H1 (cell line): ENCODE measurements at regions not wholly inside any gene's neighbourhood (a gene's known extent, or its start where the extent isn't known, plus 50 kb on each side); places are given as distances from the start of the nearest gene placed in this dataset.

Experiments
- CTCF ChIA-PET: fragments of 300-600 bp; sonication (Branson Sonifier 250); formaldehyde crosslinking; loops from one replicate; lab custom pipeline; 2021; ENCODE audit not compliant: partially characterized antibody; lab: Charles Lee
- POLR2A ChIA-PET: fragments of 300-600 bp; sonication (Branson Sonifier 250); formaldehyde crosslinking; loops from one replicate; lab custom pipeline; 2021; ENCODE audit warnings: inconsistent platforms; ENCODE audit not compliant: partially characterized antibody; lab: Charles Lee
- DNase-seq, 2 experiments: peaks; one replicate each; pipeline versions ENCODE4 v3.0.0 to v3.0.0-alpha.2; 2010 to 2022; ENCODE audit warnings: low spot score in 2 of 2, low read depth in 1 of 2, mixed read lengths in 1 of 2
- FAIRE-seq: peaks from 2 replicates; lab custom pipeline; 2011; peaks lifted over from hg19 to GRCh38; lab: Jason Lieb, UNC
- H2AFZ ChIP-seq: 2 replicates; pipeline ENCODE4 v1.8.1; 2012; ENCODE audit warnings: low read length, inconsistent platforms
- H2AK5ac ChIP-seq: 2 replicates; pipeline ENCODE4 v1.6.1; 2013; ENCODE audit warnings: low read depth, low read length
- H2BK120ac ChIP-seq: replicated peaks from 2 replicates; pipeline ENCODE3; 2013; ENCODE audit warnings: low read depth, low read length, inconsistent platforms
- H2BK12ac ChIP-seq: 2 replicates; pipeline ENCODE4 v1.6.1; 2013; ENCODE audit warnings: low read depth, low read length
- H2BK15ac ChIP-seq: 2 replicates; pipeline ENCODE4 v1.6.1; 2013; ENCODE audit warnings: low read length
- H2BK20ac ChIP-seq: 2 replicates; pipeline ENCODE4 v1.6.1; 2013; ENCODE audit warnings: low read length
- H2BK5ac ChIP-seq: 2 replicates; pipeline ENCODE4 v1.6.1; 2013; ENCODE audit warnings: low read depth, low read length
- H3K14ac ChIP-seq: 2 replicates; pipeline ENCODE4 v1.6.1; 2013; ENCODE audit warnings: inconsistent platforms; ENCODE audit not compliant: insufficient read length
- H3K18ac ChIP-seq: 2 replicates; pipeline ENCODE4 v1.6.1; 2013; ENCODE audit warnings: low read length; ENCODE audit errors: extremely low read depth
- H3K23ac ChIP-seq: 2 replicates; pipeline ENCODE4 v1.6.1; 2013; ENCODE audit warnings: inconsistent platforms; ENCODE audit not compliant: insufficient read length
- H3K23me2 ChIP-seq: 2 replicates; pipeline ENCODE4 v1.6.1; 2013; ENCODE audit warnings: low read depth, low read length
- H3K27ac ChIP-seq: 2 replicates; pipeline ENCODE4 v1.6.1; 2011; ENCODE audit warnings: low read depth, low read length, inconsistent platforms
- H3K27me3 ChIP-seq, 4 experiments: replicated peaks in 1 of 4; 1 replicate in 1 of 4; 2 replicates in 3 of 4; pipeline versions ENCODE4 v1.6.1 to v1.8.1; 2011 to 2013; ENCODE audit warnings: low read length in 3 of 4, mild to moderate bottlenecking in 3 of 4, inconsistent platforms in 2 of 4, mixed read lengths in 2 of 4, moderate library complexity in 1 of 4; ENCODE audit not compliant: control insufficient read depth in 3 of 4, insufficient read depth in 3 of 4; ENCODE audit errors: extremely low read depth in 1 of 4
- H3K36me3 ChIP-seq, 4 experiments: 2 replicates each; pipeline versions ENCODE4 v1.6.1 to v1.8.1; 2011 to 2013; ENCODE audit warnings: mild to moderate bottlenecking in 4 of 4, low read length in 3 of 4, moderate library complexity in 2 of 4, control low read depth in 1 of 4, inconsistent platforms in 1 of 4; ENCODE audit not compliant: insufficient read depth in 4 of 4, control insufficient read depth in 2 of 4
- H3K4ac ChIP-seq: replicated peaks from 2 replicates; pipeline ENCODE3; 2013; ENCODE audit warnings: low read length, low read depth, mixed read lengths, inconsistent platforms; ENCODE audit not compliant: insufficient read length
- H3K4me1 ChIP-seq, 4 experiments: replicated peaks in 1 of 4; 1 replicate in 1 of 4; 2 replicates in 3 of 4; pipeline versions ENCODE4 v1.6.1 to v1.8.1; 2011 to 2013; ENCODE audit warnings: low read length in 3 of 4, inconsistent platforms in 2 of 4, mixed read lengths in 1 of 4; ENCODE audit not compliant: insufficient read depth in 4 of 4, control insufficient read depth in 3 of 4
- H3K4me2 ChIP-seq, 2 experiments: 2 replicates each; pipeline versions ENCODE4 v1.6.1 to v1.8.1; 2011 to 2013; ENCODE audit warnings: low read depth in 2 of 2, low read length in 2 of 2, control low read depth in 1 of 2, inconsistent platforms in 1 of 2, mild to moderate bottlenecking in 1 of 2; ENCODE audit not compliant: insufficient read depth in 1 of 2
- H3K4me3 ChIP-seq, 4 experiments: fragments of 200-600, 300-600 bp in 1 of 4; sonication (generic), shearing (Covaris generic), sonication (Bioruptor Twin) in 1 of 4; 2 replicates each; pipeline versions ENCODE4 v1.5.1 to v1.8.1; 2011 to 2016; ENCODE audit warnings: low read length in 4 of 4, low read depth in 3 of 4, control low read depth in 2 of 4, inconsistent platforms in 2 of 4, mild to moderate bottlenecking in 2 of 4, mixed read lengths in 1 of 4, moderate library complexity in 1 of 4; ENCODE audit not compliant: insufficient read depth in 2 of 4; ENCODE audit errors: extremely low read depth in 1 of 4
- H3K56ac ChIP-seq: replicated peaks from 2 replicates; pipeline ENCODE3; 2013; ENCODE audit warnings: low read depth, mild to moderate bottlenecking, mixed read lengths, low read length, inconsistent platforms; ENCODE audit not compliant: insufficient read length
- H3K79me1 ChIP-seq: 2 replicates; pipeline ENCODE4 v1.6.1; 2013; ENCODE audit warnings: low read depth, low read length, control low read depth
- H3K79me2 ChIP-seq, 2 experiments: 2 replicates each; pipeline versions ENCODE4 v1.6.1 to v1.8.1; 2012 to 2013; ENCODE audit warnings: low read length in 2 of 2, mild to moderate bottlenecking in 2 of 2, inconsistent platforms in 1 of 2; ENCODE audit not compliant: insufficient read depth in 2 of 2, control insufficient read depth in 1 of 2
- H3K9ac ChIP-seq, 4 experiments: replicated peaks in 1 of 4; 1 replicate in 1 of 4; 2 replicates in 3 of 4; pipeline versions ENCODE4 v1.6.1 to v1.8.1; 2011 to 2013; ENCODE audit warnings: low read depth in 3 of 4, low read length in 3 of 4, control low read depth in 2 of 4, mild to moderate bottlenecking in 2 of 4, moderate library complexity in 2 of 4, inconsistent platforms in 1 of 4; ENCODE audit errors: extremely low read depth in 1 of 4
- H3K9me3 ChIP-seq, 2 experiments: 2 replicates each; pipeline versions ENCODE4 v1.6.1 to v1.8.1; 2012 to 2013; ENCODE audit warnings: mild to moderate bottlenecking in 2 of 2, moderate library complexity in 2 of 2, control low read depth in 1 of 2, inconsistent platforms in 1 of 2, low read depth in 1 of 2, low read length in 1 of 2, mixed read lengths in 1 of 2; ENCODE audit not compliant: insufficient read depth in 2 of 2
- H4K20me1 ChIP-seq, 2 experiments: replicated peaks in 1 of 2; 2 replicates each; pipeline versions ENCODE3 to v1.8.1; 2011 to 2013; ENCODE audit warnings: inconsistent platforms in 2 of 2, low read length in 2 of 2, mild to moderate bottlenecking in 1 of 2; ENCODE audit not compliant: insufficient read depth in 2 of 2, control insufficient read depth in 1 of 2
- H4K5ac ChIP-seq: 2 replicates; pipeline ENCODE4 v1.6.1; 2013; ENCODE audit warnings: low read length, low read depth, mixed read lengths, inconsistent platforms; ENCODE audit not compliant: insufficient read length
- H4K8ac ChIP-seq: 2 replicates; pipeline ENCODE4 v1.8.0; 2013; ENCODE audit warnings: mild to moderate bottlenecking, moderate library complexity, low read length, inconsistent platforms; ENCODE audit not compliant: insufficient read depth; ENCODE audit errors: extremely low read depth
- H4K91ac ChIP-seq: replicated peaks from 2 replicates; pipeline ENCODE3; 2013; ENCODE audit warnings: low read length, mixed read lengths, inconsistent platforms; ENCODE audit not compliant: insufficient read length
- CEBPB ChIP-seq: IDR thresholded peaks from 2 replicates; pipeline ENCODE4 v1.6.1; 2012; ENCODE audit warnings: low read depth, low read length
- CTBP2 ChIP-seq: IDR thresholded peaks from 2 replicates; pipeline ENCODE4 v1.7.0; 2011; ENCODE audit warnings: borderline replicate concordance, mild to moderate bottlenecking, moderate library complexity, mixed read lengths, low read length; ENCODE audit not compliant: insufficient read depth, insufficient read length
- EZH2 ChIP-seq: fragments of 200-600 bp; sonication (generic); IDR thresholded peaks from 2 replicates; pipeline ENCODE4 v1.7.1; 2012; ENCODE audit warnings: low read depth, mild to moderate bottlenecking, moderate library complexity, low read length, inconsistent platforms; ENCODE audit not compliant: severe bottlenecking
- GABPA ChIP-seq: IDR thresholded peaks from 2 replicates; pipeline ENCODE4 v1.6.1; 2011; ENCODE audit warnings: mild to moderate bottlenecking, low read length, moderate library complexity, borderline replicate concordance; ENCODE audit not compliant: insufficient read depth
- HDAC2 ChIP-seq, 2 experiments: fragments of 300-600 bp in 1 of 2; sonication (generic) in 1 of 2; IDR thresholded peaks; 2 replicates each; pipeline ENCODE4 v1.6.1; 2011 to 2012; ENCODE audit warnings: low read depth in 2 of 2, low read length in 2 of 2, mild to moderate bottlenecking in 2 of 2, moderate library complexity in 2 of 2, borderline replicate concordance in 1 of 2, inconsistent platforms in 1 of 2
- JUND ChIP-seq: IDR thresholded peaks from 2 replicates; pipeline ENCODE4 v1.6.1; 2011; ENCODE audit warnings: mild to moderate bottlenecking, improper control_type of control experiment, low read length
- KDM5A ChIP-seq: fragments of 200-600 bp; IDR thresholded peaks from 2 replicates; pipeline ENCODE4 v1.7.1; 2012; ENCODE audit warnings: mild to moderate bottlenecking, low read length, inconsistent platforms, mixed read lengths
- MAFK ChIP-seq: IDR thresholded peaks from 2 replicates; pipeline ENCODE4 v1.6.1; 2012; ENCODE audit warnings: low read depth, mild to moderate bottlenecking, improper control_type of control experiment, low read length
- RFX5 ChIP-seq: IDR thresholded peaks from 2 replicates; pipeline ENCODE4 v1.6.1; 2011; ENCODE audit warnings: low read depth, low read length, improper control_type of control experiment, borderline replicate concordance
- SIRT6 ChIP-seq: IDR thresholded peaks from one replicate; pipeline ENCODE4 v1.7.1; 2012; ENCODE audit warnings: low read length, inconsistent platforms
- SRF ChIP-seq: IDR thresholded peaks from 2 replicates; pipeline ENCODE4 v1.6.1; 2011; ENCODE audit warnings: mild to moderate bottlenecking, low read depth, low read length, moderate library complexity
- TAF7 ChIP-seq: optimal IDR thresholded peaks from 2 replicates; pipeline ENCODE3; 2011; ENCODE audit warnings: low read depth, mild to moderate bottlenecking, inconsistent platforms, low read length, moderate library complexity, borderline replicate concordance
- TBP ChIP-seq: IDR thresholded peaks from 2 replicates; pipeline ENCODE4 v1.6.1; 2011; ENCODE audit warnings: low read depth, low read length, improper control_type of control experiment
- TCF12 ChIP-seq: IDR thresholded peaks from 2 replicates; pipeline ENCODE4 v1.6.1; 2011; ENCODE audit warnings: low read depth, mild to moderate bottlenecking, low read length
- TEAD4 ChIP-seq: IDR thresholded peaks from 2 replicates; pipeline ENCODE4 v1.6.1; 2012; ENCODE audit warnings: low read depth, low read length, inconsistent platforms, mixed read lengths
- ZNF274 ChIP-seq: IDR thresholded peaks from 2 replicates; pipeline ENCODE4 v1.7.0; 2012; ENCODE audit warnings: low read length, borderline replicate concordance; ENCODE audit errors: extremely low read depth
- WGBS, 2 experiments: shearing (Covaris generic) in 1 of 2; methylation state at CpG; one replicate each; pipeline versions ENCODE4 v1.1.6 to v1.1.7; 2013 to 2015; ENCODE audit warnings: low lambda C conversion rate in 2 of 2, mixed read lengths in 2 of 2, inconsistent platforms in 1 of 2, low coverage in 1 of 2, missing lambda C conversion rate in 1 of 2; ENCODE audit not compliant: insufficient replicate concordance in 2 of 2, insufficient coverage in 1 of 2, insufficient read length in 1 of 2; ENCODE audit errors: extremely low coverage in 1 of 2, missing lambda C conversion rate in 1 of 2; 5-methylcytosine and 5-hydroxymethylcytosine counted together

DNA sequence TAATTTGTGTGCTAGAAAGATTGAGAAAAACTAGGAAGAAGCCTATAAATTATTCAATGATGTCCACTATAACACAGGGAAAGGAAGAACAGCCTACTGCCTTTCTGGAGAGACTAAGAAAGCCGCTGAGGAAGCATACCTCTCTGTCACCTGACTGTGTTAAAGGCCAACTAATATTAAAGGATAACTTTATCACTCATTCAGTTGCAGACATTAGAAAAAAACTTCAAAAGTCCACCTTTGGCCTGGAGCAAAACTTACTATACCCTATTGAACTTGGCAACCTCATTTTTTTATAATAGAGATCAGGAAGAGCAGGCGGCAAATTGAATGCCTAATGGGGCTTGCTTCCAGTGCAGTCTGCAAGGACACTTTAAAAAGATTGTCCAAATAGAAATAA, 309.5 kb upstream of the HSFY2 start:
- WGBS, 2 experiments: 86% methylated on average over 2 of the region's 2 CpGs; no CpG with 5 or more reads in 1 of the 2 experiments
- Histone ChIP-seq H3K56ac (no peak overlapping the region), H3K4me1 (no peaks in the 10 kb centered on the region)
- TF ChIP-seq CEBPB (no peak), KDM5A (no peak), MAFK (no peak), GABPA (no peak), ZNF274 (no peak), HDAC2 (IDR thresholded peaks at IDR 0.05; ENCODE audit: borderline replicate concordance in 1 of 2, low read depth in 2 of 2, low read length in 2 of 2) (no peak), CTBP2 (no peak), JUND (no peak), TEAD4 (no peak), SRF (no peak), TBP (no peak), TAF7 (no peak), EZH2 (no peak), SIRT6 (no peak), RFX5 (no peak), TCF12 (no peak)

More for the DNA sequence above, 309.5 kb upstream of the HSFY2 start:
- FAIRE-seq (no peak), DNase-seq (no peak)
- Histone ChIP-seq H2BK120ac (no peak overlapping the region), H2AFZ (no peak overlapping the region), H4K5ac (no peak overlapping the region), H3K27me3 (no peaks in the 10 kb centered on the region), H3K36me3 (no peaks in the 10 kb centered on the region), H3K4me3 (no peak overlapping the region), H2BK12ac (no peak overlapping the region), H4K91ac (no peak overlapping the region), H4K20me1 (no peaks in the 10 kb centered on the region), H3K9ac (no peak overlapping the region), H3K9me3 (no peaks in the 10 kb centered on the region), H4K8ac (no peak overlapping the region), H3K18ac (no peak overlapping the region), H2BK20ac (no peak overlapping the region), H3K4ac (no peak overlapping the region), H3K14ac (no peak overlapping the region), H3K79me1 (no peaks in the 10 kb centered on the region), H2BK15ac (no peak overlapping the region), H3K4me2 (no peak overlapping the region), H3K79me2 (no peaks in the 10 kb centered on the region), H3K23ac (no peak overlapping the region), H3K27ac (no peak overlapping the region), H2BK5ac (no peak overlapping the region), H2AK5ac (no peak overlapping the region), H3K23me2 (no peaks in the 10 kb centered on the region)
- CTCF ChIA-PET: no interaction called here
- POLR2A ChIA-PET: no interaction called here
